Right cardiac atrium (tissue), 5 donors: ENCODE measurements at regions not wholly inside any gene's neighbourhood (a gene's known extent, or its start where the extent isn't known, plus 50 kb on each side); places are given as distances from the start of the nearest gene placed in this dataset.

Source experiments
- ATAC-seq, 2 donors: fragments of 200-7000 bp; cut with Tn5 transposase; one replicate each; pipeline versions ENCODE4 v1.8.0 to v1.9.1; 2020; ENCODE audit warnings: moderate library complexity in 2 of 2, mild to moderate bottlenecking in 1 of 2
- DNase-seq, 3 donors: peaks; one replicate each; pipeline ENCODE4 v3.0.0-alpha.2; 2020
- H3K27ac ChIP-seq: one replicate; pipeline ENCODE4 v1.5.1; 2013; ENCODE audit warnings: mild to moderate bottlenecking, low read length, control low read depth, moderate library complexity
- H3K27me3 ChIP-seq: one replicate; pipeline ENCODE4 v1.6.1; 2013; ENCODE audit not compliant: control insufficient read depth, insufficient read depth
- H3K4me1 ChIP-seq: one replicate; pipeline ENCODE4 v1.6.1; 2013; ENCODE audit warnings: low read length; ENCODE audit not compliant: control insufficient read depth, insufficient read depth
- H3K4me3 ChIP-seq: one replicate; pipeline ENCODE4 v1.5.1; 2013; ENCODE audit warnings: low read length, control low read depth
- H3K9me3 ChIP-seq: one replicate; pipeline ENCODE4 v1.6.1; 2013; ENCODE audit warnings: low read length; ENCODE audit not compliant: control insufficient read depth
- WGBS: extraction: QIAGEN DNeasy Blood & Tissue Kit; methylation state at CpG from one replicate; pipeline ENCODE4 v1.1.7; 2013; 5-methylcytosine and 5-hydroxymethylcytosine counted together
- intact Hi-C, 4 donors: fragments of 100-400 bp; cut with DNase I; formaldehyde crosslinking; loops; one replicate each; pipeline versions ENCODE4 v1.11.0 to v1.14.0; 2022 to 2023
- donor health status: healthy with polysubstance abuse.
- donor health status: DM: no; HTN: yes; CAD: no.
- donor health status: DM: no; HTN: no; CAD: no.
- donor health status: DM: no; HTN: yes; CAD: no; lungs with severe emphysema.
- donor health status: DM: yes; HTN: yes; CAD: no.

DNA sequence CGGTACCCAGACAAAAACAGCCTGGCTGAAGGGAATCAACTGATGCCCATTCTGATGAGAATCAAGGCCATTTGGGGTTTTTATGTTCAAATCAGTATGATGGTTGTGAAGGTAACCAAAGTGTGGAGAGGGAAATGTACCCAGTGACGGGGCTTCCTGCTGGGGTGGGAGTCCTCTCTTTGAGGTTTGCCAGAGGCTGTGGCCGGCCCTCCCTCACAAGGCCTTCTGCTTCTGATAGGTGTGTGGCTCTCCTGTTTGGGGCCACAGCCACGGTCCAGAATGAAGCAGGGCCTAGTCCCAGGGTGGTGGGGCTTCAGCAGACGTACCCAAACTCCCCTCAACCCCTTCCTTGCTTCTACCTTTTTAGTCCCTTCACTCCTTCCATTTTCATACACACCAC, 86.7 kb upstream of the NAA20 start:
- ATAC-seq, result no peak
- peak overlapping the region; percentile 42 for H3K27ac ChIP-seq

DNA sequence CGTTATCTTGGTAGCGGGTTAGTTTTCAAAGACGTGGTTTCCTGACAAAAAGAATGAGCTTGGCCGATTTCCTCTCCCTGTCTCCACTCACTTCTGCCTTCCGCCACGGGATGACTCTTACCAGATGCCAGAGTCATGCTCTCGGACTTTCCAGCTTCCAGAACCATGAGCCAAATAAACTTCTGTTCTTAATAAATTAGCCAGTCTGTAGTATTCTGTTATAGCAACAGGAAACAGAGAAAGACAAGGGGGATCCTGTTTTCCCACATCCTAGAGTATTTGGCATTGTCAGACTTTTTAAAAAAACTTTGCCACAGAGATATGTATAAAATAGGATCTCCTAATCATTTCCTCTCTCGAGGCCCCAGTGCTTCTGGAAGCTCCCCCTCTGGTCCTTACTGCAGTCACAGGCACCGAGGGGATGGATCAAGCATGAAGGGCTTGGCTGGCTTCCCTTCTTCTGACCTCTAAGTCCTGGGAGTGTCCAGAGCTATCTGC, 84.9 kb upstream of the NAA20 start:
- Histone ChIP-seq H3K27me3 (no peaks in the 10 kb centered on the region), H3K4me1 (peaks cover 18% of the 10 kb centered on the region), H3K4me3 (no peak overlapping the region), H3K27ac (peak overlapping the region; percentile 66), H3K9me3 (no peaks in the 10 kb centered on the region)
- peak; percentile 55 to 72 (median 71) for DNase-seq
- intact Hi-C loops, result loop anchor here in 1 of 4 donors (10.0 kb wide), 1 partner anchor 63 kb away; no protein-coding TSS in a partner anchor
- WGBS, result 6% methylated on average over 9 of the region's 9 CpGs
- peak; percentile 76 to 79 for ATAC-seq

More for the DNA sequence above, 86.7 kb upstream of the NAA20 start:
- H3K4me3 ChIP-seq, result no peak overlapping the region
- DNase-seq, result no peak
- no peaks in the 10 kb centered on the region for H3K27me3 ChIP-seq
- 59% methylated on average over 5 of the region's 5 CpGs for WGBS
- H3K4me1 ChIP-seq, result peaks cover 17% of the 10 kb centered on the region
- H3K9me3 ChIP-seq, result no peaks in the 10 kb centered on the region
- intact Hi-C loops, result loop anchor here in 1 of 4 donors (10.0 kb wide), 1 partner anchor 64 kb away; no protein-coding TSS in a partner anchor

DNA sequence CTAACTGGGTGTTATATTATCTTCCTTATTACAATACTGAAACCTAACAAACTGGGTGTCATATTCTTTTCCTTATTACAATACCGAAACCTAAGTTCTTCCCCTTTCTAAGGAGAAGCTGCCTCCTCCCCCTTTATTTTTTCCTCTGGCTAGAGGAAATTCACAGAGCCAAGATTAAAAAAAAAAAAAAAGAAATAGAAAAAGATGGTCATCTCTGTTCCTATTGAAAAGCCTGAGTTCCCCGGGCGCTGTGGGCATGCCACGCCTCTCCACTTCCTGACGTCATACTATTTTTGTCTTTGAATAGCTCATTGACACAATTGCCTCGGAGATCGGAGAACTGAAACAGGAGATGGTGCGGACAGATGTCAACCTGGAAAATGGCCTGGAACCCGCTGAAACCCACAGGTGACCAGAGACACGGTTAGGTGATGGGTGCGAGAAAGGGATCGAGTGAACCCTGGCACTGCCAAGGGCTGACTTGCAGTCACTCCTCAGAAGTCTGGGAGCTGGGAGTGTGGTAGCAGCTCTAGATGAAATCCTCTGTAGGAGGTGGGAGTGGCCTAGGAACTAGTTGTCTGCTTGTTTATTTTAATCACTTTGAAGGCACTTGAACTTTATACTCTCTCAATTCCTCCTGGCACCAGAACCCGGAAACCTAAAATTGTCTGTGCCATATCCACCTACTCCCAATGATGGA, 82.2 kb upstream of the NAA20 start:
- peak overlapping the region; percentile 95 for H3K27ac ChIP-seq
- intact Hi-C loops, result loop anchor here in 1 of 4 donors (10.0 kb wide), 1 partner anchor 60 kb away; no protein-coding TSS in a partner anchor
- ATAC-seq (peak; percentile 61 to 74), DNase-seq (peak; percentile 54 to 83 (median 76))
- peak overlapping the region; percentile 40 for H3K4me3 ChIP-seq
- no peaks in the 10 kb centered on the region for H3K27me3 ChIP-seq
- peaks cover 15% of the 10 kb centered on the region for H3K4me1 ChIP-seq
- H3K9me3 ChIP-seq, result no peaks in the 10 kb centered on the region
- WGBS, result 41% methylated on average over 13 of the region's 13 CpGs

DNA sequence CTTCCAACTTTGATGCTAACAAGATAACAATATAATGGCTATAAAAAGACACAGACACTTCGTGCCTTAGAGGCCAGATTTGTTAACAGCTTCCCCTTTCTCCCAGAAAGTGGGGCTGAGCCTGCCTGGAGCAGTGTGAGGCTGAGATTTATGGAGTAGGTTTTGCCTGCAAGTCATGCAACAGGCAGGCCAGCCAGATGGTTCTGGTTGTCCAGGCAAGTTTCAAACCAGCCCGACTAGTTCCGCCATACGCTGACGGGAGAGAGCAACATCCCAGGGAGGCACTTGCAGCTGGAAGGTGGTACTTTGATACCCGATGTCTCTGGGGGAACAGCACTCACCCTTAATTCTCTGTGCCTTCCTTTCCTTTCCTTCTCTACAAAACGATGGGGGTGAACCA, 81.3 kb upstream of the NAA20 start:
- Histone ChIP-seq H3K27ac (peak overlapping the region; percentile 95), H3K4me3 (peak overlapping the region; percentile 40), H3K4me1 (peaks cover 17% of the 10 kb centered on the region), H3K9me3 (no peaks in the 10 kb centered on the region), H3K27me3 (no peaks in the 10 kb centered on the region)
- DNase-seq, result no peak
- intact Hi-C loops, result loop anchor here in 1 of 4 donors (10.0 kb wide), 1 partner anchor 59 kb away; no protein-coding TSS in a partner anchor
- no peak for ATAC-seq
- WGBS, result 60% methylated on average over 7 of the region's 7 CpGs

DNA sequence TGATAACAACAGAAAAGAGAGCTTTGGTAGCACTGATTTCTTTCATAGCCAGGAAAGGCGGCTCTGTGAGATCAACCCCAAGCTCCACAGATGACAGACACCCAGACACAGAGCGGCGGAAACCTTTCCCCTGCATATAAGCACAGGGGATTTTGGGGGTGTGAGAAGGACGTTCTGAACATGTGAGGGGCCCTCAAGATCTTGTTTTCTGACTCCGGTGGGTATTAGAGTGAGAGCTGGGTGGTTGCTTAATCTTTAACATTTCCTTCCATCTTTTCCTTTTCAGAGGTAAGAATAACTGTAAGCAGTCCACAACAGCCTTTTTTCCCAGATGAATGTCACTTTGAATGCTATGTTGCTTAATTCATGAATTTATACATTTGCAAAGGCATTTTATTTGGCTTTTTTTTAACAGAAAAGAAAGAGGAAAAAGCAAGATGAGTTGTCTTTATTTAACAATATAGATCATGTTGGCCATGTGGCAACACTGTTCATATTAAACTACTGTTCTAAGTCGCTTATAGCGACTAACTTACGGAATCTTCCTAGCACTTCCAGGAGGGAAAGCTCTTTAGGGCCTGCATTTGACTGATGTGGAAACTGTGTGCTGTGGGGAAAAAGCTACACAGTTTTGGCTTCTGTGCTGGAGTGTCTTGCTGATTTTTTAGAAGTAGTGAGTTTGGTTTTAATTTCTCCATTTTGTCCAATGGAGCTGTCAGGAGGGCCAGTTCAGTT, 80.5 kb upstream of the NAA20 start:
- ATAC-seq (no peak), DNase-seq (no peak)
- intact Hi-C loops, result loop anchor here in 1 of 4 donors (10.0 kb wide), 1 partner anchor 58 kb away; no protein-coding TSS in a partner anchor
- peak overlapping the region; percentile 77 for H3K27ac ChIP-seq
- H3K9me3 ChIP-seq, result no peaks in the 10 kb centered on the region
- H3K4me1 ChIP-seq, result peaks cover 18% of the 10 kb centered on the region
- H3K4me3 ChIP-seq, result peak overlapping the region; percentile 40
- no peaks in the 10 kb centered on the region for H3K27me3 ChIP-seq
- 72% methylated on average over 8 of the region's 8 CpGs for WGBS

DNA sequence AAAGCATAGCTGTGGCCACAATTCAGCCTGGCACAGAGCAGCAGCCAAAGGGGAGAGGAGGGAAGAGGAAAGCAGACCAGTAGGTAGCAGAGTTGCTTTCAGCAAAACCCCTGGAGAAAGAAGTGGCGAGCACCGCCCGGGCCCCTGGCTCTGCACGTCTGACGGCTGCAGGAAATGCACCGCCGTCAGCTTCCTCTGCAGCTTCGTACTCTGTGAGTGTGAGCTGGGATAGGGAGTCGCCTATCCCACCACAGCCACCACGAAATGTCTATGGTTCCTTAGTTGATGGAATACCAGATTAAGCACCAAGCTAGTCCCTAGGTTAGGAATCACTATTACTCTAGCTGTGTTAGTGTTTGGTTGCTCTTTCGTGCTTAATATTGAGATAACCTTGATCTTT, 79.9 kb upstream of the NAA20 start:
- H3K27me3 ChIP-seq, result no peaks in the 10 kb centered on the region

DNA sequence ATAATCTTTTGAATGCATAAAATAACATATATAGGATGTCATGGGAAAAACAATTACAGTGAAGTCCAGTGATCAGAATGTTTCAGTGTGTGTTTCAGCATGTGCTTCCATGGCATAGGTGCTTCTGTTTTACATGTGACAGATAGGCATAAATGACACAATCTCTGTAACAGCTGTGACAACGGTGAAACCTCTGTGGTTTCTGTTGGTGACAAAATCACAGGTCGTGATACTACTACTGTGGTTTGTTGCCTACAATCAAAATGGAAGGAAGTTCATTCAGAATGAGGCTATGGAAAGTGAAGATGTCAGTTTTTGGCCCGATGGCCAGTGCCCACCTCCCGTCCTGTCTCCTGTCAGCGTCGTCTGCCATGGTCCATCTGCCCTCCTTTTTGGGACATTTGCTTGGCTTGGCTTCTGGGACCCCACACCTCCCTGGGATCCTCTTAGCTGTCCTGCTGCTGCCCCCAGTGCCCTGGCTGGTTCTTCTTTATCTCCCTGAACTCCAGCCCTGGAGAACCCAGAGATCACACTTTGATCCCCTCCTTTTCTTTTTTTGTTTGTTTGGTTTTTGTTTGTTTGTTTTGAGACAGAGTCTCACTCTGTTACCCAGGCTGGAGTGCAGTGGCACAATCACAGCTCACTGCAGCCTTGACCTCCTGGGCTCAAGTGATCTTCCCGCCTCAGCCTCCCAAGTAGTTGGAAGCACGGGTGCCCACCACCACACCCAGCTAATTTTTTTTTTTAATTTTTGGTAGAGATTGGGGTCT, 79.3 kb upstream of the NAA20 start:
- Histone ChIP-seq H3K4me3 (no peak overlapping the region), H3K9me3 (no peaks in the 10 kb centered on the region), H3K4me1 (peaks cover 15% of the 10 kb centered on the region), H3K27me3 (no peaks in the 10 kb centered on the region), H3K27ac (no peak overlapping the region)
- DNase-seq (no peak), ATAC-seq (no peak)
- WGBS, result 67% methylated on average over 8 of the region's 8 CpGs
- intact Hi-C loops, result loop anchor here in 1 of 4 donors (10.0 kb wide), 1 partner anchor 57 kb away; no protein-coding TSS in a partner anchor

More for the DNA sequence above, 79.9 kb upstream of the NAA20 start:
- peak overlapping the region; percentile 77 for H3K27ac ChIP-seq
- peak overlapping the region; percentile 32 for H3K4me3 ChIP-seq
- ATAC-seq (peak; percentile 42 to 59), DNase-seq (peak in 2 of 3 donors; percentile 76 to 80)
- intact Hi-C loops, result loop anchor here in 1 of 4 donors (10.0 kb wide), 1 partner anchor 58 kb away; no protein-coding TSS in a partner anchor
- no peaks in the 10 kb centered on the region for H3K9me3 ChIP-seq
- 57% methylated on average over 11 of the region's 11 CpGs for WGBS
- H3K4me1 ChIP-seq, result peaks cover 18% of the 10 kb centered on the region

DNA sequence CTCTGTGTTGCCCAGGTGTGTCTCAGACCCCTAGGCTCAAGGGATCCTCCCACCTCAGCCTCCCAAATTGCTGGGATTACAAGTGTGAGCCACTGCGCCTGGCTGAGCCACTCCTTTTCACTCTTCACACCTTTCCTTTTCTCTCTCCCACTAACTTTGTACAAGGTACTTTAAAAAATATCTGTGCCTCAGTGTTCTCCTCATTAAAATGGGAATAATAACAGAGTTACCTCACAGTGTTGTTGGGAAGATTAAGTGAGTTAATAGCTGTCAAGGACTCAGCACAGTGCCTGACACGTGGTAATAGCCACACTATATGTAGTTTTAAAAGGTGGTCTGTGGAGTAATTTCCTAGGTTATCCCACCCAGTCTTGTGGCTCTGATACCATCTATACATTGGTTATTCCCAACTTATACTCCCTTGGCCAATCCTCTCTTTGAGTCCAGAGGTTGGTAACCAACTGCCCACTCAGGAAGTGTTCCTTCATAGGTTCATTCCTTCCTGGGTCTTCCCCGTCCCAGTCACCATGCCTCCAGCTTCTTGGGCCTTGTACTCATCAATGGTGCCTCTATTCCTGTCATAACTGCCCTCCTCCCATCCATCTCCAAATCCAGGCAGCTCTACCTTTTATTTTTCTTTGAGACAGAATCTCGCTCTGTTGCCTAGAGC, 78.6 kb upstream of the NAA20 start:
- intact Hi-C loops, result loop anchor here in 1 of 4 donors (10.0 kb wide), 1 partner anchor 56 kb away; no protein-coding TSS in a partner anchor
- H3K27ac ChIP-seq, result no peak overlapping the region
- H3K9me3 ChIP-seq, result no peaks in the 10 kb centered on the region
- 96% methylated on average over 4 of the region's 4 CpGs for WGBS
- no peak for ATAC-seq
- H3K4me3 ChIP-seq, result no peak overlapping the region
- peaks cover 15% of the 10 kb centered on the region for H3K4me1 ChIP-seq
- H3K27me3 ChIP-seq, result no peaks in the 10 kb centered on the region
- no peak for DNase-seq

DNA sequence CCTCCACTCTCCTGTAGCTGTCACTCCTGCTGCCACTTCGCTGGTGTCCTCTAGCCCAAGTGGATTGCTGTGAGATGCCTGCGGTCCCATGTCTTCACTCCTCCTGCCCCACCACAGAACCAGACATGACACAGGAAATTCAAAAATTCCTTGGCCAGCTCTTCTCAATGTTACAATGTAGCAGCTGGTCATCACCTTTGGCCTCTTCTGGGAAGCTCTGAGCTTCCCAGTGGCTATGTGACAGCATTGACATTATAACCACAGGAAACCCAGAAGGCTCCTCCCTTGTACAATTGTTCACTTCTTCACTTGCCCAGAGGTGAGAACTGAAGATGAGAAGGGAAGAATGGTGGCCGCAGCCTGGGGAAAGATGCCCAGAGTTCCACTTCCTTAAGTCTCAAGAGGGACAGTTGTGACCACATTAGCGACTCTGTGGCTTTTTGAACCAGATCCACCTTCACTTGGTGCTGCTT, 76.1 kb upstream of the NAA20 start:
- H3K27ac ChIP-seq, result peak overlapping the region; percentile 34
- 62% methylated on average over 4 of the region's 4 CpGs for WGBS
- H3K4me3 ChIP-seq, result no peak overlapping the region
- peak in 1 of 2 donors; percentile 5 for ATAC-seq
- H3K27me3 ChIP-seq, result no peaks in the 10 kb centered on the region
- DNase-seq, result no peak
- intact Hi-C loops, result no loop called here
- no peaks in the 10 kb centered on the region for H3K9me3 ChIP-seq
- peaks cover 23% of the 10 kb centered on the region for H3K4me1 ChIP-seq

DNA sequence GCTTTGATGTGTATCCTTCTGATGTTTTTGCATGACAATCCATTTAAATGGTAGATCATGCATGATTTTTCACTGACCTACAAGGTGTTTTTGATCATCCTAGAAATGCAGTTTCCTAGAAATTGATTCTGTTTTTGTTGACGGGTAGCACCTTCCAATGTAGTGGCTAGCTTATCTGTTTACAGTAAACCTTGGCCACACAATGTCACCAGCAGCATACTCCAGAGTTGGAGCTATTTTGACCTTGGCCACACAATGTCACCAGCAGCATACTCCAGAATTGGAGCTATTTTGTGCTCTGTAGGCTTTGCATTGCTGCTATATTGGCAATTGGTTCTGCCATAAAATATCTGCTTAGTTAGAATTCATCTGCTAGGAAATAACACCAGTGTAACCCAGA, 74.6 kb upstream of the NAA20 start:
- Histone ChIP-seq H3K27ac (peak overlapping the region; percentile 78), H3K27me3 (no peaks in the 10 kb centered on the region), H3K4me3 (no peak overlapping the region), H3K4me1 (peaks cover 26% of the 10 kb centered on the region), H3K9me3 (no peaks in the 10 kb centered on the region)
- ATAC-seq (no peak), DNase-seq (no peak)
- WGBS, result 38% methylated on average over 1 of the region's 1 CpG
- intact Hi-C loops, result no loop called here
